ENCODE measurements at regions not wholly inside any gene's neighbourhood (a gene's known extent, or its start where the extent isn't known, plus 50 kb on each side); places are given as distances from the start of the nearest gene placed in this dataset.
"Not testable (repeated sequence)": the region's sequence is repeated elsewhere in the genome, so short reads cannot be mapped to it uniquely, and the experiment has no call there.

GRCh38 chr14:27634056-27634970, 1036.5 kb upstream of the NOVA1 start:
- DNase-seq (ENCODE audit: extremely low spot score): no peak
- no peak for TF ChIP-seq ARNT (IDR thresholded peaks at IDR 0.05)
- no peak for TF ChIP-seq CTBP1 (IDR thresholded peaks at IDR 0.05; ENCODE audit: borderline replicate concordance)
- TF ChIP-seq PKNOX1 (IDR thresholded peaks at IDR 0.05): no peak
- no peak for TF ChIP-seq L3MBTL2 (conservative IDR thresholded peaks at IDR 0.05)
- TF ChIP-seq ZNF384 (IDR thresholded peaks at IDR 0.05): no peak
- no peak for TF ChIP-seq SP1 (IDR thresholded peaks at IDR 0.05)
- no peak for TF ChIP-seq FOXM1 (IDR thresholded peaks at IDR 0.05; ENCODE audit: borderline replicate concordance)
- TF ChIP-seq BHLHE40 (IDR thresholded peaks at IDR 0.05; ENCODE audit: borderline replicate concordance): no peak
- no peak for TF ChIP-seq SUZ12 (IDR thresholded peaks at IDR 0.05)
- TF ChIP-seq HDGF (IDR thresholded peaks at IDR 0.05; ENCODE audit: borderline replicate concordance): no peak
- no peak for TF ChIP-seq LEF1 (IDR thresholded peaks at IDR 0.05; ENCODE audit: borderline replicate concordance)
- no peak for TF ChIP-seq TARDBP (IDR thresholded peaks at IDR 0.05)
- TF ChIP-seq NFRKB (IDR thresholded peaks at IDR 0.05): no peak
- TF ChIP-seq FOXK2 (IDR thresholded peaks at IDR 0.05): no peak
- no peak for TF ChIP-seq FOXA1 (IDR thresholded peaks at IDR 0.05)
- TF ChIP-seq ELF4 (IDR thresholded peaks at IDR 0.05): no peak
- CTCF ChIA-PET: no interaction called here
- POLR2A ChIA-PET: no interaction called here

GRCh38 chr14:27640688-27641087, 1042.9 kb upstream of the NOVA1 start:
- POLR2A ChIA-PET; DNase-seq (ENCODE audit: extremely low spot score); CTCF ChIA-PET: not testable (repeated sequence)

GRCh38 chr14:27642251-27642866, 1044.5 kb upstream of the NOVA1 start:
- CTCF ChIA-PET: no interaction called here
- TF ChIP-seq CTBP1 (IDR thresholded peaks at IDR 0.05; ENCODE audit: borderline replicate concordance): no peak
- TF ChIP-seq TARDBP (IDR thresholded peaks at IDR 0.05): no peak
- no peak for TF ChIP-seq L3MBTL2 (conservative IDR thresholded peaks at IDR 0.05)
- TF ChIP-seq SP1 (IDR thresholded peaks at IDR 0.05): no peak
- no peak for TF ChIP-seq FOXA1 (IDR thresholded peaks at IDR 0.05)
- TF ChIP-seq HDGF (IDR thresholded peaks at IDR 0.05; ENCODE audit: borderline replicate concordance): no peak
- no peak for TF ChIP-seq FOXK2 (IDR thresholded peaks at IDR 0.05)
- TF ChIP-seq ARNT (IDR thresholded peaks at IDR 0.05): no peak
- TF ChIP-seq PKNOX1 (IDR thresholded peaks at IDR 0.05): no peak
- no peak for TF ChIP-seq BHLHE40 (IDR thresholded peaks at IDR 0.05; ENCODE audit: borderline replicate concordance)
- no peak for TF ChIP-seq LEF1 (IDR thresholded peaks at IDR 0.05; ENCODE audit: borderline replicate concordance)
- TF ChIP-seq SUZ12 (IDR thresholded peaks at IDR 0.05): no peak
- TF ChIP-seq FOXM1 (IDR thresholded peaks at IDR 0.05; ENCODE audit: borderline replicate concordance): no peak
- TF ChIP-seq NFRKB (IDR thresholded peaks at IDR 0.05): no peak
- TF ChIP-seq ZNF384 (IDR thresholded peaks at IDR 0.05): no peak
- no peak for TF ChIP-seq ELF4 (IDR thresholded peaks at IDR 0.05)
- no peak for DNase-seq (ENCODE audit: extremely low spot score)
- POLR2A ChIA-PET: no interaction called here

GRCh38 chr14:27660683-27661082, 1062.8 kb upstream of the NOVA1 start:
- CTCF ChIA-PET: no interaction called here
- POLR2A ChIA-PET: no interaction called here
- no peak for DNase-seq (ENCODE audit: extremely low spot score)
- no peak for TF ChIP-seq TARDBP (IDR thresholded peaks at IDR 0.05)
- TF ChIP-seq FOXK2 (IDR thresholded peaks at IDR 0.05): no peak
- TF ChIP-seq HDGF (IDR thresholded peaks at IDR 0.05; ENCODE audit: borderline replicate concordance): no peak
- no peak for TF ChIP-seq FOXA1 (IDR thresholded peaks at IDR 0.05)
- no peak for TF ChIP-seq ELF4 (IDR thresholded peaks at IDR 0.05)
- no peak for TF ChIP-seq L3MBTL2 (conservative IDR thresholded peaks at IDR 0.05)
- no peak for TF ChIP-seq NFRKB (IDR thresholded peaks at IDR 0.05)
- no peak for TF ChIP-seq FOXM1 (IDR thresholded peaks at IDR 0.05; ENCODE audit: borderline replicate concordance)
- no peak for TF ChIP-seq ARNT (IDR thresholded peaks at IDR 0.05)
- no peak for TF ChIP-seq ZNF384 (IDR thresholded peaks at IDR 0.05)
- TF ChIP-seq LEF1 (IDR thresholded peaks at IDR 0.05; ENCODE audit: borderline replicate concordance): no peak

- POLR2A ChIA-PET: no interaction called here
- CTCF ChIA-PET: no interaction called here
- no peak for TF ChIP-seq SP1 (IDR thresholded peaks at IDR 0.05)
- TF ChIP-seq FOXK2 (IDR thresholded peaks at IDR 0.05): no peak
- TF ChIP-seq CTBP1 (IDR thresholded peaks at IDR 0.05; ENCODE audit: borderline replicate concordance): no peak
- TF ChIP-seq FOXA1 (IDR thresholded peaks at IDR 0.05): no peak
- DNase-seq (ENCODE audit: extremely low spot score): no peak
Measured at GRCh38 chr14:27668531-27668930, 1070.7 kb upstream of the NOVA1 start.

- TF ChIP-seq ELF4 (IDR thresholded peaks at IDR 0.05): no peak
- no peak for TF ChIP-seq NFRKB (IDR thresholded peaks at IDR 0.05)
- TF ChIP-seq CTBP1 (IDR thresholded peaks at IDR 0.05; ENCODE audit: borderline replicate concordance): no peak
- TF ChIP-seq FOXM1 (IDR thresholded peaks at IDR 0.05; ENCODE audit: borderline replicate concordance): no peak
- TF ChIP-seq HDGF (IDR thresholded peaks at IDR 0.05; ENCODE audit: borderline replicate concordance): no peak
- ChIA-PET POLR2A (no interaction called here), CTCF (no interaction called here)
- DNase-seq (ENCODE audit: extremely low spot score): no peak
Measured at GRCh38 chr14:27672047-27672446, 1074.2 kb upstream of the NOVA1 start.

GRCh38 chr14:27672811-27673737, 1075.2 kb upstream of the NOVA1 start:
- DNase-seq (ENCODE audit: extremely low spot score); POLR2A ChIA-PET; CTCF ChIA-PET: not testable (repeated sequence)

All from HEK293T (cell line).